LNCaP clone FGC (cell line): ENCODE measurements at regions not wholly inside any gene's neighbourhood (a gene's known extent, or its start where the extent isn't known, plus 50 kb on each side); places are given as distances from the start of the nearest gene placed in this dataset.

Source experiments
- DNase-seq: peaks from one replicate; pipeline ENCODE4 v3.0.0-alpha.2; 2011; ENCODE audit warnings: low read depth
- H3K4me3 ChIP-seq: 2 replicates; pipeline ENCODE4 v1.5.1; 2011; ENCODE audit warnings: mild to moderate bottlenecking, low read depth, low read length, control low read depth
- CTCF ChIP-seq: IDR thresholded peaks from 2 replicates; pipeline ENCODE4 v1.5.1; 2012; ENCODE audit warnings: mild to moderate bottlenecking; ENCODE audit not compliant: control insufficient read depth, insufficient read depth; ENCODE audit errors: extremely low read depth

- H3K4me3 ChIP-seq = no peak overlapping the region
- DNase-seq = no peak
- TF ChIP-seq CTCF = no peak
Measured at GRCh38 chr18:67243799-67244587, 272.5 kb downstream of the DSEL start.

- no peak overlapping the region for H3K4me3 ChIP-seq
- no peak for TF ChIP-seq CTCF
- DNase-seq = no peak
Measured at GRCh38 chr18:67242001-67242400, 274.5 kb downstream of the DSEL start.

- no peak for DNase-seq
- TF ChIP-seq CTCF = no peak
- H3K4me3 ChIP-seq = no peak overlapping the region
Measured at GRCh38 chr18:67241299-67241698, 275.2 kb downstream of the DSEL start.

GRCh38 chr18:67239826-67240225, 276.7 kb downstream of the DSEL start:
- no peak for DNase-seq
- no peak overlapping the region for H3K4me3 ChIP-seq
- TF ChIP-seq CTCF = no peak

- H3K4me3 ChIP-seq = no peak overlapping the region
- no peak for DNase-seq
Measured at GRCh38 chr18:67232991-67233390, 283.5 kb downstream of the DSEL start.

GRCh38 chr18:67232406-67232805, 284.1 kb downstream of the DSEL start:
- H3K4me3 ChIP-seq = no peak overlapping the region
- DNase-seq = no peak
- TF ChIP-seq CTCF = no peak

More at GRCh38 chr18:67232991-67233390, 283.5 kb downstream of the DSEL start:
- no peak for TF ChIP-seq CTCF

- no peak overlapping the region for H3K4me3 ChIP-seq
- TF ChIP-seq CTCF = no peak
- no peak for DNase-seq
Measured at GRCh38 chr18:67222887-67223286, 293.6 kb downstream of the DSEL start.
